ENCODE measurements at regions not wholly inside any gene's neighbourhood (a gene's known extent, or its start where the extent isn't known, plus 50 kb on each side); places are given as distances from the start of the nearest gene placed in this dataset.

GRCh38 chr15:46265664-46266347 is 631.0 kb downstream of the SQOR start:
- no peak overlapping the region for H3K27ac ChIP-seq (ENCODE audit: low read depth, low read length)
- H3K4me3 ChIP-seq (replicated peaks in 1 of 2; ENCODE audit: low read depth in 1 of 2, low read length in 2 of 2) = no peak overlapping the region
- peaks cover 7 to 26% of the 10 kb centered on the region in 2 experiments; a peak in 2 of 4 replicates for H3K9me3 ChIP-seq (ENCODE audit: control insufficient read depth in 1 of 2, insufficient read depth in 1 of 2, low read depth in 1 of 2, low read length in 2 of 2)
- intact Hi-C loops (cut with micrococcal nuclease) = no loop called here
- ATAC-seq = no peak
- no peaks in the 10 kb centered on the region for H3K9me2 ChIP-seq (ENCODE audit: insufficient read depth)
- H2AFZ ChIP-seq (ENCODE audit: low read depth, low read length, poor library complexity, severe bottlenecking) = no peak overlapping the region
- TF ChIP-seq POLR2AphosphoS5 (IDR thresholded peaks at IDR 0.05; ENCODE audit: low read depth, low read length) (no peak), CEBPB (IDR thresholded peaks at IDR 0.05; ENCODE audit: low read depth) (no peak), EZH2phosphoT487 (IDR thresholded peaks at IDR 0.05; ENCODE audit: borderline replicate concordance) (no peak), FOSL1 (IDR thresholded peaks at IDR 0.05; ENCODE audit: low read depth) (no peak), POLR2A (IDR thresholded peaks at IDR 0.05; ENCODE audit: borderline replicate concordance, extremely low read depth, insufficient read depth, insufficient read length) (no peak), SRF (IDR thresholded peaks at IDR 0.05; ENCODE audit: low read depth) (no peak), CTCF (IDR thresholded peaks at IDR 0.05 in 2 of 3, conservative IDR thresholded peaks at IDR 0.05 in 1 of 3; ENCODE audit: borderline replicate concordance in 1 of 3, insufficient read depth in 1 of 3, low read depth in 2 of 3, low read length in 2 of 3) (no peak), SIN3A (IDR thresholded peaks at IDR 0.05; ENCODE audit: low read depth) (no peak), ZNF274 (IDR thresholded peaks at IDR 0.05; ENCODE audit: low read depth, low read length) (no peak), EZH2 (IDR thresholded peaks at IDR 0.05) (no peak), EGR1 (IDR thresholded peaks at IDR 0.05; ENCODE audit: low read depth) (no peak), TCF7L2 (IDR thresholded peaks at IDR 0.05; ENCODE audit: borderline replicate concordance, extremely low read depth, insufficient read depth, insufficient read length) (no peak), SP1 (IDR thresholded peaks at IDR 0.05; ENCODE audit: low read depth) (no peak), CBX3 (IDR thresholded peaks at IDR 0.05; ENCODE audit: low read depth) (no peak), JUND (IDR thresholded peaks at IDR 0.05) (no peak), MAX (IDR thresholded peaks at IDR 0.05) (no peak), ELF1 (IDR thresholded peaks at IDR 0.05; ENCODE audit: borderline replicate concordance, low read depth) (no peak), YY1 (IDR thresholded peaks at IDR 0.05; ENCODE audit: extremely low read depth, insufficient replicate concordance, low read depth, low read length) (no peak)
- H4K20me1 ChIP-seq (ENCODE audit: insufficient read depth) = no peaks in the 10 kb centered on the region
- H3K4me2 ChIP-seq (ENCODE audit: low read length) = no peak overlapping the region
- H3K27me3 ChIP-seq (ENCODE audit: insufficient read depth, low read length) = no peaks in the 10 kb centered on the region
- H3K36me3 ChIP-seq (ENCODE audit: control insufficient read depth in 1 of 2, insufficient read depth in 2 of 2, low read length in 2 of 2) = no peaks in the 10 kb centered on the region
- BruUV-seq (replicated peaks) = no TSS peak
- H3K9ac ChIP-seq (ENCODE audit: low read length) = no peak overlapping the region
- no peaks in the 10 kb centered on the region for H3K79me2 ChIP-seq (ENCODE audit: insufficient read depth, low read length)
- ChIA-PET RAD21 (ENCODE audit: low non-redundant PET in 1 of 2, low total read pairs in 2 of 2, uncharacterized antibody in 2 of 2, unreplicated experiment in 2 of 2) (no interaction called here), CTCF (no interaction called here), POLR2A (no interaction called here)
- DNase-seq (ENCODE audit: low read depth, low spot score) = no peak
- H3K4me1 ChIP-seq (ENCODE audit: control insufficient read depth in 1 of 2, insufficient read depth in 2 of 2, low read length in 2 of 2) = no peaks in the 10 kb centered on the region

Measured in HCT116 (cell line).